H1 (cell line): ENCODE measurements at regions not wholly inside any gene's neighbourhood (a gene's known extent, or its start where the extent isn't known, plus 50 kb on each side); places are given as distances from the start of the nearest gene placed in this dataset.

ENCODE experiments used
- JUN ChIP-seq: IDR thresholded peaks from 2 replicates; pipeline ENCODE4 v1.6.1; 2011; ENCODE audit warnings: low read depth, mild to moderate bottlenecking, improper control_type of control experiment, low read length
- MAFK ChIP-seq: IDR thresholded peaks from 2 replicates; pipeline ENCODE4 v1.6.1; 2012; ENCODE audit warnings: low read depth, mild to moderate bottlenecking, improper control_type of control experiment, low read length
- YY1 ChIP-seq: IDR thresholded peaks from 2 replicates; pipeline ENCODE4 v1.6.1; 2011; ENCODE audit warnings: low read depth, mild to moderate bottlenecking, low read length
- TF ChIP-seq, protein P1 (sequence below), 3 experiments: IDR thresholded peaks; 1 replicate in 2 of 3; 2 replicates in 1 of 3; pipeline versions ENCODE4 v1.5.1 to v1.6.1; 2011; ENCODE audit warnings: low read length in 3 of 3, mild to moderate bottlenecking in 3 of 3, inconsistent platforms in 2 of 3, low read depth in 1 of 3, moderate library complexity in 1 of 3; ENCODE audit not compliant: insufficient read depth in 1 of 3; ENCODE audit errors: control extremely low read depth in 1 of 3
- TF ChIP-seq, protein P2 (sequence below): IDR thresholded peaks from 2 replicates; pipeline ENCODE4 v1.6.1; 2012; ENCODE audit warnings: low read length, inconsistent platforms

DNA sequence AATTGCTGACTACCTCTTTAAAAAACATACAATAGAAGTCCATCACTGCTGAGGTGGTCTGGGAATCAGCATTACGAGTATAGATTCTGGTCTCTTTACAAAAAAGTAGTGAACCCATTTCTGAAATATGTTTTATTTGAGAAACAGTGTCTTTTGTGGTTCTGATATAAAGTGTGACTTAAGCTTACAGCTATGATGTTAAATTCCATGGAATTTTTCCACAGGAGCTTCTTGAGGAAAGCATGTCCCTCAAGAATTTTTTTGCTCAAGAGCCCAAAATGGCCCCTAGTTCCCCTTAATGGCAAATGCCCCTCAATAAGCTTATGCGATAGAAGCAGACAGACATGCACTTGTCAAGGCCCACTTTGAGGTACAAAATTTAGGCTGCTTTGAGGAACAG, 265.7 kb downstream of the FAM170A start:
- TF ChIP-seq, protein P1, sequence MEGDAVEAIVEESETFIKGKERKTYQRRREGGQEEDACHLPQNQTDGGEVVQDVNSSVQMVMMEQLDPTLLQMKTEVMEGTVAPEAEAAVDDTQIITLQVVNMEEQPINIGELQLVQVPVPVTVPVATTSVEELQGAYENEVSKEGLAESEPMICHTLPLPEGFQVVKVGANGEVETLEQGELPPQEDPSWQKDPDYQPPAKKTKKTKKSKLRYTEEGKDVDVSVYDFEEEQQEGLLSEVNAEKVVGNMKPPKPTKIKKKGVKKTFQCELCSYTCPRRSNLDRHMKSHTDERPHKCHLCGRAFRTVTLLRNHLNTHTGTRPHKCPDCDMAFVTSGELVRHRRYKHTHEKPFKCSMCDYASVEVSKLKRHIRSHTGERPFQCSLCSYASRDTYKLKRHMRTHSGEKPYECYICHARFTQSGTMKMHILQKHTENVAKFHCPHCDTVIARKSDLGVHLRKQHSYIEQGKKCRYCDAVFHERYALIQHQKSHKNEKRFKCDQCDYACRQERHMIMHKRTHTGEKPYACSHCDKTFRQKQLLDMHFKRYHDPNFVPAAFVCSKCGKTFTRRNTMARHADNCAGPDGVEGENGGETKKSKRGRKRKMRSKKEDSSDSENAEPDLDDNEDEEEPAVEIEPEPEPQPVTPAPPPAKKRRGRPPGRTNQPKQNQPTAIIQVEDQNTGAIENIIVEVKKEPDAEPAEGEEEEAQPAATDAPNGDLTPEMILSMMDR (IDR thresholded peaks at IDR 0.05; ENCODE audit: control extremely low read depth in 1 of 3, insufficient read depth in 1 of 3, low read depth in 1 of 3, low read length in 3 of 3): no peak
- TF ChIP-seq MAFK (no peak), YY1 (no peak), JUN (no peak)
- TF ChIP-seq, protein P2, sequence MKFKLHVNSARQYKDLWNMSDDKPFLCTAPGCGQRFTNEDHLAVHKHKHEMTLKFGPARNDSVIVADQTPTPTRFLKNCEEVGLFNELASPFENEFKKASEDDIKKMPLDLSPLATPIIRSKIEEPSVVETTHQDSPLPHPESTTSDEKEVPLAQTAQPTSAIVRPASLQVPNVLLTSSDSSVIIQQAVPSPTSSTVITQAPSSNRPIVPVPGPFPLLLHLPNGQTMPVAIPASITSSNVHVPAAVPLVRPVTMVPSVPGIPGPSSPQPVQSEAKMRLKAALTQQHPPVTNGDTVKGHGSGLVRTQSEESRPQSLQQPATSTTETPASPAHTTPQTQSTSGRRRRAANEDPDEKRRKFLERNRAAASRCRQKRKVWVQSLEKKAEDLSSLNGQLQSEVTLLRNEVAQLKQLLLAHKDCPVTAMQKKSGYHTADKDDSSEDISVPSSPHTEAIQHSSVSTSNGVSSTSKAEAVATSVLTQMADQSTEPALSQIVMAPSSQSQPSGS: no peak
